Large intestine (tissue), 3 donors: ENCODE measurements at regions not wholly inside any gene's neighbourhood (a gene's known extent, or its start where the extent isn't known, plus 50 kb on each side); places are given as distances from the start of the nearest gene placed in this dataset.
A peak's percentile ranks its signal among the peaks of the same experiment; 100 is the strongest.

Experiments used
- DNase-seq, 2 donors: peaks; one replicate each; pipeline versions ENCODE4 v3.0.0 to v3.0.0-alpha.2; 2013
- H3K27ac ChIP-seq: one replicate; pipeline ENCODE4 v1.5.1; 2013; ENCODE audit warnings: low read length
- H3K27me3 ChIP-seq: 2 replicates; pipeline ENCODE4 v1.6.1; 2013; ENCODE audit warnings: low read length; ENCODE audit not compliant: control insufficient read depth, insufficient read depth
- H3K36me3 ChIP-seq: 2 replicates; pipeline ENCODE4 v1.6.1; 2013; ENCODE audit warnings: low read length; ENCODE audit not compliant: control insufficient read depth, insufficient read depth
- H3K4me1 ChIP-seq: one replicate; pipeline ENCODE4 v1.6.1; 2013; ENCODE audit warnings: low read length; ENCODE audit not compliant: control insufficient read depth, insufficient read depth
- H3K4me3 ChIP-seq: one replicate; pipeline ENCODE4 v1.5.1; 2013; ENCODE audit warnings: low read length
- H3K9me3 ChIP-seq: one replicate; pipeline ENCODE4 v1.6.1; 2013; ENCODE audit warnings: mild to moderate bottlenecking, low read depth, low read length, moderate library complexity; ENCODE audit not compliant: control insufficient read depth
- WGBS: methylation state at CpG from one replicate; pipeline ENCODE4 v1.1.5; 2013; ENCODE audit warnings: low lambda C conversion rate; ENCODE audit not compliant: insufficient coverage; 5-methylcytosine and 5-hydroxymethylcytosine counted together

DNA sequence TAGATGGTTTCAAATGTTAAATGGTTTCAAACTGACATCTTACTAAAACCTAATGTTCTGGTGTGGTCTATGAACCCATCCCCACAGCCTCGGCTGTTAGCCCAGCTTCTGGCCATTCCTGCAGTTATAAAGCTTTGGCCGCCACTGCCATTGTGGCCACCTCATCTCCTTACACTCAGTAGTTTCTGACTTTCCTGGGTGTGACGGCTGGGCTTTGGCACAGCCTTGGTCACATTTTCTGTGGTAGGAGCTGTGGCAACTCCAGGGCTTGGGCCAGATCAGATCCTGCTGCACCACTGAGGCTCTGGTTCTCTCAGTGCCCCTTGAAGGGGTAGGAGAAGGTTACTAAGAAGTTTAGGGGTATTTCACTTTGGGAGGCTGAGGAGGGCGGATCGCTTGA lies 84.2 kb upstream of the STXBP6 start:
- H3K27ac ChIP-seq, result no peak overlapping the region
- H3K36me3 ChIP-seq, result no peaks in the 10 kb centered on the region
- DNase-seq, result no peak
- WGBS, result no CpG with 5 or more reads among the region's 5 CpGs
- H3K27me3 ChIP-seq, result peaks cover 2% of the 10 kb centered on the region
- H3K4me3 ChIP-seq, result no peak overlapping the region
- H3K4me1 ChIP-seq, result no peaks in the 10 kb centered on the region
- no peaks in the 10 kb centered on the region for H3K9me3 ChIP-seq

- peak; percentile 68 to 76 for DNase-seq
- Histone ChIP-seq H3K27ac (no peak overlapping the region), H3K9me3 (no peaks in the 10 kb centered on the region), H3K4me1 (no peaks in the 10 kb centered on the region), H3K27me3 (peaks cover 2% of the 10 kb centered on the region), H3K36me3 (no peaks in the 10 kb centered on the region), H3K4me3 (no peak overlapping the region)
- WGBS, result 85% methylated on average over 4 of the region's 20 CpGs
These were observed 82.9 kb upstream of the STXBP6 start for GRCh38 chr14:25132732-25133422.

DNA sequence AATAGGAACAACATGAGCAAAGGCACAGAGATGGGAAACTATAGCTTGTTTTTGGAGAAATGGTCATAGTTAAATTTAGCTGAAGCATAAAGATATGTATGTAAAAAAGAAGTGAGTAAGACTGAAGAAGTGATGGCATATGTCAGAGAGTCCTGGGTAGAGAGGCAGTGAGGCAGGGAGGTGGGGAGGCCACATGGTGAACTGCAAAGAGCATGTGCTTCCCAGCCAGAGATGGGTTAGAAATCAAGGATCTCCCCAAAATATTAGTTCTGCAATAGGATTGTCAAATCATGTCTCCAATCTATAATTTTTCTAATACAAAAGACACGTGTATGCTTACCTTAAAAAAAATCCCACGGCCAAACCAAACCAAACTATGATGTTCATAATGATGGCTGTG lies 82.1 kb upstream of the STXBP6 start:
- Histone ChIP-seq H3K27me3 (peaks cover 2% of the 10 kb centered on the region), H3K4me3 (no peak overlapping the region), H3K27ac (no peak overlapping the region), H3K4me1 (no peaks in the 10 kb centered on the region), H3K36me3 (no peaks in the 10 kb centered on the region), H3K9me3 (no peaks in the 10 kb centered on the region)
- DNase-seq, result no peak
- WGBS, result 60% methylated on average over 2 of the region's 2 CpGs

DNA sequence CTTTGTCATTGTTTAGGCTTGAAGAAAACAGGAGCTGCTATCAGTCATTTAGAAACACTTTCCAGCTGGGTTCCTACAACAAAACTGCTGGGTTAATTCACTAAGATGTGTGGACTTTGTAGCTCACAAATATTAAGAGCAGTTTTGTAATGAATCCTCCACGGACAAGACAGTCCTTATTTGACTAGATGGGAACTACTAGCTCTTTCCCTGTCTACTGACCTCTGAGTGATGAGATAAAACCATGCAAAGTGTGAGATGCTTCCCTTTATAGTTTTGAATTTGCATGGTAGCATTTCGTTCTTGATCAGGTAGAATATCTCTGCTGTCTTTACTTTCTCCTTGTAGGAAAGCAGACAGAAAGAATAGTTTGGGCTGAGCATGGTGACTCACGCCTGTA lies 72.9 kb upstream of the STXBP6 start:
- Histone ChIP-seq H3K4me3 (no peak overlapping the region), H3K9me3 (no peaks in the 10 kb centered on the region), H3K27me3 (no peaks in the 10 kb centered on the region), H3K36me3 (no peaks in the 10 kb centered on the region), H3K4me1 (peaks cover 9% of the 10 kb centered on the region), H3K27ac (no peak overlapping the region)
- no CpG with 5 or more reads among the region's 3 CpGs for WGBS
- no peak for DNase-seq

- H3K4me1 ChIP-seq, result peaks cover 14% of the 10 kb centered on the region
- WGBS, result no CpG with 5 or more reads among the region's 5 CpGs
- H3K4me3 ChIP-seq, result no peak overlapping the region
- no peaks in the 10 kb centered on the region for H3K27me3 ChIP-seq
- no peaks in the 10 kb centered on the region for H3K36me3 ChIP-seq
- H3K9me3 ChIP-seq, result no peaks in the 10 kb centered on the region
- no peak overlapping the region for H3K27ac ChIP-seq
- no peak for DNase-seq
These were observed 72.3 kb upstream of the STXBP6 start for GRCh38 chr14:25122211-25122610.

- Histone ChIP-seq H3K36me3 (no peaks in the 10 kb centered on the region), H3K27ac (no peak overlapping the region), H3K4me3 (no peak overlapping the region), H3K27me3 (no peaks in the 10 kb centered on the region), H3K4me1 (peaks cover 19% of the 10 kb centered on the region), H3K9me3 (no peaks in the 10 kb centered on the region)
- WGBS, result no CpG with 5 or more reads among the region's 3 CpGs
- peak in 1 of 2 donors; percentile 13 for DNase-seq
These were observed 71.6 kb upstream of the STXBP6 start for GRCh38 chr14:25121337-25122129.

GRCh38 chr14:25120261-25120660 lies 70.3 kb upstream of the STXBP6 start:
- H3K4me3 ChIP-seq, result no peak overlapping the region
- no peak overlapping the region for H3K27ac ChIP-seq
- peaks cover 19% of the 10 kb centered on the region for H3K4me1 ChIP-seq
- DNase-seq, result no peak
- H3K36me3 ChIP-seq, result no peaks in the 10 kb centered on the region
- H3K9me3 ChIP-seq, result no peaks in the 10 kb centered on the region
- H3K27me3 ChIP-seq, result no peaks in the 10 kb centered on the region
- no CpG with 5 or more reads among the region's 3 CpGs for WGBS

- H3K9me3 ChIP-seq, result no peaks in the 10 kb centered on the region
- DNase-seq, result no peak
- H3K4me1 ChIP-seq, result peaks cover 19% of the 10 kb centered on the region
- H3K27ac ChIP-seq, result no peak overlapping the region
- no peaks in the 10 kb centered on the region for H3K27me3 ChIP-seq
- H3K4me3 ChIP-seq, result no peak overlapping the region
- H3K36me3 ChIP-seq, result no peaks in the 10 kb centered on the region
- no CpG with 5 or more reads among the region's 2 CpGs for WGBS
These were observed 68.7 kb upstream of the STXBP6 start for GRCh38 chr14:25118671-25119070.

- no CpG with 5 or more reads among the region's 1 CpG for WGBS
- no peak overlapping the region for H3K4me3 ChIP-seq
- H3K36me3 ChIP-seq, result no peaks in the 10 kb centered on the region
- H3K27me3 ChIP-seq, result no peaks in the 10 kb centered on the region
- peaks cover 19% of the 10 kb centered on the region for H3K4me1 ChIP-seq
- peak; percentile 49 to 68 for DNase-seq
- no peaks in the 10 kb centered on the region for H3K9me3 ChIP-seq
- peak overlapping the region; percentile 41 for H3K27ac ChIP-seq
These were observed 67.4 kb upstream of the STXBP6 start for GRCh38 chr14:25117342-25117741.

GRCh38 chr14:25116607-25117006 lies 66.7 kb upstream of the STXBP6 start:
- DNase-seq, result peak in 1 of 2 donors; percentile 45
- Histone ChIP-seq H3K9me3 (no peaks in the 10 kb centered on the region), H3K36me3 (no peaks in the 10 kb centered on the region), H3K4me1 (peaks cover 19% of the 10 kb centered on the region), H3K27ac (peak overlapping the region; percentile 17), H3K4me3 (no peak overlapping the region), H3K27me3 (no peaks in the 10 kb centered on the region)

DNA sequence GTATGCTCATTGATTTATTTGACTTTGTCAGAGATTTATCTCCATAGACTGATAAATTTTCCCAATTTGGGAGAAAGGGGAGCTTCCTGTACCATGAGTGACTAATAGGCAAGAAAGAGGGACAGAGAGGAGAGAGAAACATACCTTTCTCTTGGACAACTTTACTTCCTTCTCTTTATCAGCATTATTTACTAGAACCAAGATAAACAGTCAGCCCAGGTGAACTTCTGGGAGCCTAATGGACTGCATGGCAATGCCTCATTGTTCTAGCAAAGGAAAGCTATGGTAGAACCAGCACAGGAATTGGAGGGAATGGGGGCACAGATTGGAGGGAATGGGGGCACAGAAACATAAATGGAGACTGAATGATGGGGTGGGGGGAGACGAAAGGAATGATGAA lies 63.4 kb upstream of the STXBP6 start:
- H3K4me1 ChIP-seq, result peaks cover 18% of the 10 kb centered on the region
- WGBS, result 63% methylated on average over 1 of the region's 1 CpG
- H3K36me3 ChIP-seq, result no peaks in the 10 kb centered on the region
- no peak overlapping the region for H3K4me3 ChIP-seq
- DNase-seq, result no peak
- no peaks in the 10 kb centered on the region for H3K27me3 ChIP-seq
- no peaks in the 10 kb centered on the region for H3K9me3 ChIP-seq
- H3K27ac ChIP-seq, result no peak overlapping the region
